DMS114 treated with DMSO at 0.1 percent for 48 hours (cell line): ENCODE measurements at regions not wholly inside any gene's neighbourhood (a gene's known extent, or its start where the extent isn't known, plus 50 kb on each side); places are given as distances from the start of the nearest gene placed in this dataset.

Experiments
- DNase-seq: peaks from one replicate; lab custom pipeline; 2025; ENCODE audit not compliant: unreplicated experiment; lab: John Stamatoyannopoulos, UW

- DNase-seq = peak; percentile 1
Measured at GRCh38 chr3:6791161-6791560, 69.8 kb upstream of the GRM7 start.

DNA sequence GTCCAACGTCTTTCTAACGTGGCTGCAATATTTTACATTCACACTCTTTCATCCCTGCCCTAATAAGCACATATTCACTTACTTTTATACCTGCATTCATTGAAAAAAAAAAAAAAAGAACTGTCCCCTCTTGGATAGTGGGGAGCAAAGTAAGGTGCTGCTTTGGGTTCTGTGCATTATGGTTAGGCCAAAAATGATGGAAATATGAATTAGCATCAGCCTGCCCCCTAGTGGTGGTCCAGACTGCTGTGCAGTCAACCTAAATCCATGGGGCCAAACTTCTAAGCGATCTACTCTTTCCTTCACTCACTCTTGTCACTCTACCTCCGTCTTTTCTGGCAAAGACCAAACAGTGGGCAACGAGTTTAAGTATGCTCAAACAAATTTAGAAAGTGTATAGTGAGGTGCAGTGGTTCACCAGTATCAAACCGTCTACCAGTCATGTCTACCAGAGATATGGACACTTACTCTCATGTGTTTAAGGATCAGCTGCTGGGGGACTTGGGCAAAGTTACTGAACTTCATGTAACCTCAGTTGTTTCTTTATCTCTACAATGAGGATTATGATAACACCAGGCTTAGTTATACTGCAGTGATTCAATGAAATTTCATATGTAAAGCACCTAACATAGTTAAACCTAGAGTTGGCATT lies 61.5 kb upstream of the GRM7 start:
- peak; percentile 1 for DNase-seq

DNA sequence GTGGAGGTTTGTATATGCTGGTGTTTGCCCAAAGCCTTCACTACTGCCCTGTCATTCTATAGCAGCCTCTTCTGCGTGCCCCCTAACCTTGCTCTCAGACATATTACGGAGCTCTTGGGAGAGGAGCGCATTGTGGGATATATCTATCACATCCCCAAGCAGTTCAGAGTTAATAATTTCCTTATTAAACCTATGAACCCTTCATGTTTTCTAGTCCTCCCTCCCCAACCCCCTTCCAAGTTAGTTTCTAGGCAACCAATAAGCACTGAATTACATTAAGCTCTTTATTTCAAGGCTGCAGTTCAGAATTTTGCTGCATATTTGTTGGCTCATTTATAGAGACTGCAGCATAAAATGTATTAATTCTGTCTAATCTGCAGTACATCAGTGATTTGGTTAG lies 57.3 kb upstream of the GRM7 start:
- DNase-seq = no peak

DNA sequence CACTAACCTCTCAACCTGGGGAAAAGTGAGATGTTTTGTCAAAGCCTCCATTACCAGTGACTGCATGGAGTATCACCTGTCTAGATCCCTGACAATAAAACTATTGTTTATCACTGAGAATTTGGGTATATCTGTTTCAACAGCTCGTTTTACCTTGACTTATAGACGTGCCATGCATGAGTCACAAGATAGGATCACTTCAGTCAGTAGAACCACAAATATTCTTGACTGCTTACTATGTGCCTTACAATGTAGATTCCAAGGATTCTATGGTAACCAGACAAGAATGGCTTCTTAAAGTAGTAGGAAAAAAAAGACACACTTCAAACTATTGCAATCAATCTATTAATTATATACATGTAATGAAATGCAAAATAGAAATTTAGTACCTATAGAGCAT lies 55.7 kb upstream of the GRM7 start:
- DNase-seq = no peak

- DNase-seq = no peak
Measured at GRCh38 chr3:6806991-6807390, 53.9 kb upstream of the GRM7 start.

DNA sequence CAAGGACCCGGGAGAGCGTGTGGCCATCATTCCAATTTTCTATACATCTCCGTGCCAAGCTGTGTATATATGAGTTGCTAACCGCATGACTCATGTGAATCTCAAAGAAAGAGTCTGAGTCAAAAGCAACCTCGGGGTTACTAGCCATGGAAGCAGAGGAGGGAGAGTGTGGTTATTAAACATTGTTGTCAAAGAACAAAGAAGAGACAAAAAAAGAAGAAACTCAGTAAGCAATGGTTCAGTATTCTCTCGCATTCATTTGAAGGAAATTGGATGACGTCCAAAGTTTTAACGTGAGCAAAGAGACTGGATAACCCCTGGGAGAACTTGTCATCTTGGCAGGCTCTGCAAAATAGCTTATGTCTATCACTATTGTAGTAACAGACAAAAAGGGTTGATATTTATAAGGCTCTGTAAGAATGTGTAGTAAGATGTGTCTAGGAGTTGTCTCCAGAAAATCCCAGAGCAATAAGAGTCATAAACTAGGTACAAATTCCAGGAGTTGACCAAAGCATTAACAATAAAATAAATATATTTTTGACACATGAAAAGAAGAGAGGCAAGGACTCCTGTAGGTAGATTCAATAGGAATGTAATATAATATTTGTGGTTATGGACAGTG lies 52.8 kb upstream of the GRM7 start:
- no peak for DNase-seq

DNA sequence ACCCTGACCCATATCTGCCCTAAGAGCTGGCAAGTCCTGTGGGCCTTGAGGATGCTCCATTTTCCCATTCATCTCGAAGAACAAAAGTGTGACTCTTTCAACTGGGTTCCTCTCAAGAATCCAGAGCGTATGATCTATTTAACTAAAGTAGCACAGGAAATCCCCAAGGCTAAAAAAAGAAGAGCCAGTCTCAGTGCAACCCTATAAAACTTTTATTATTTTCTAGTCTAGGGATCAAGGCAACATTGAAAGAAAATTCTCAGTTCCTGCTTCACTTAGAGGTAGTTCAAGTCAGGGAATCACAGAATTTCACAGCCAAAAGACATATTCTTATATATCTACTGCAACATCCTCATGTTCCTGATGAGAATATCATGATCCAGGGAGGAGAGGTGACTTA lies 51.6 kb upstream of the GRM7 start:
- no peak for DNase-seq
